SH-SY5Y (cell line): ENCODE measurements at regions not wholly inside any gene's neighbourhood (a gene's known extent, or its start where the extent isn't known, plus 50 kb on each side); places are given as distances from the start of the nearest gene placed in this dataset.

Source experiments
- GATA2 ChIP-seq: IDR thresholded peaks from 2 replicates; pipeline ENCODE4 v1.6.1; 2011; ENCODE audit warnings: mild to moderate bottlenecking, low read depth, low read length
- GATA3 ChIP-seq: IDR thresholded peaks from 2 replicates; pipeline ENCODE4 v1.6.1; 2011; ENCODE audit warnings: low read depth, mild to moderate bottlenecking, low read length, moderate library complexity

DNA sequence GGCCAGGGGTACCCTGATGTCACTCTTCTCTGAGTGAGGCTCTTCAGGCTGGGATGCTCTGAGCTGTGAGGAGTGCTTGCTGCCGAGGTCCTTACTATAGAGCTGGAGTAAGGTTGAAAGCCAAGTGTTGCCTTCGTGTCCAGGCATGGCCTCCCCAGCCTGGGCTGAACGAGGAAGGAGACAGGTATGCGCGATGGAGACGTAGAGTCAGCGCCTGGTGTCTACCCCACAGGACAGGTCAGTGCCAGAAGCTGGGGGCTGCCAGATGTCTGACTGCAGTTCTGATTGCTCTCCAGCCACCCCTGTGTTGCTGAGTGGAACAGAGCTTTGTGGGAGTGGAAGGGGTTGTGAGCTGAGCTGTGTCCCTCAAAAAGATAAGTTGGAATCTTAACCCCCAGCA is 135.8 kb upstream of the AJAP1 start:
- TF ChIP-seq GATA2 (no peak), GATA3 (no peak)
